DMS79 treated with DMSO at 0.1 percent for 48 hours (cell line): ENCODE measurements at regions not wholly inside any gene's neighbourhood (a gene's known extent, or its start where the extent isn't known, plus 50 kb on each side); places are given as distances from the start of the nearest gene placed in this dataset.
"Not testable (repeated sequence)": the region's sequence is repeated elsewhere in the genome, so short reads cannot be mapped to it uniquely, and the experiment has no call there.

Experiments used
- DNase-seq: peaks from one replicate; lab custom pipeline; 2025; lab: John Stamatoyannopoulos, UW

- no peak for DNase-seq
Measured at GRCh38 chr3:152581951-152582350, 253.0 kb upstream of the P2RY1 start.

GRCh38 chr3:152583963-152584362, 251.0 kb upstream of the P2RY1 start:
- no peak for DNase-seq

- no peak for DNase-seq
Measured at GRCh38 chr3:152586974-152587373, 248.0 kb upstream of the P2RY1 start.

- no peak for DNase-seq
Measured at GRCh38 chr3:152587861-152588260, 247.1 kb upstream of the P2RY1 start.

- no peak for DNase-seq
Measured at GRCh38 chr3:152589644-152590043, 245.3 kb upstream of the P2RY1 start.

GRCh38 chr3:152591515-152591914, 243.4 kb upstream of the P2RY1 start:
- DNase-seq, result no peak

- no peak for DNase-seq
Measured at GRCh38 chr3:152593242-152593641, 241.7 kb upstream of the P2RY1 start.

- no peak for DNase-seq
Measured at GRCh38 chr3:152595975-152596821, 238.7 kb upstream of the P2RY1 start.

GRCh38 chr3:152596832-152597231, 238.1 kb upstream of the P2RY1 start:
- not testable (repeated sequence) for DNase-seq

GRCh38 chr3:152606146-152606545, 228.8 kb upstream of the P2RY1 start:
- no peak for DNase-seq

- DNase-seq, result no peak
Measured at GRCh38 chr3:152607179-152607578, 227.8 kb upstream of the P2RY1 start.

- DNase-seq, result no peak
Measured at GRCh38 chr3:152608696-152609594, 226.0 kb upstream of the P2RY1 start.

GRCh38 chr3:152609891-152610290, 225.0 kb upstream of the P2RY1 start:
- DNase-seq, result no peak

- DNase-seq, result no peak
Measured at GRCh38 chr3:152610622-152611021, 224.3 kb upstream of the P2RY1 start.

- DNase-seq, result no peak
Measured at GRCh38 chr3:152611905-152612304, 223.0 kb upstream of the P2RY1 start.

- DNase-seq, result no peak
Measured at GRCh38 chr3:152613851-152614250, 221.1 kb upstream of the P2RY1 start.

GRCh38 chr3:152615681-152616080, 219.2 kb upstream of the P2RY1 start:
- no peak for DNase-seq

GRCh38 chr3:152617609-152618008, 217.3 kb upstream of the P2RY1 start:
- DNase-seq, result no peak

- DNase-seq, result no peak
Measured at GRCh38 chr3:152618529-152618928, 216.4 kb upstream of the P2RY1 start.

- no peak for DNase-seq
Measured at GRCh38 chr3:152619691-152620090, 215.2 kb upstream of the P2RY1 start.

- DNase-seq, result no peak
Measured at GRCh38 chr3:152620395-152620794, 214.5 kb upstream of the P2RY1 start.

- no peak for DNase-seq
Measured at GRCh38 chr3:152621006-152621868, 213.7 kb upstream of the P2RY1 start.
